GM23338 (cell line): ENCODE measurements at regions not wholly inside any gene's neighbourhood (a gene's known extent, or its start where the extent isn't known, plus 50 kb on each side); places are given as distances from the start of the nearest gene placed in this dataset.

ENCODE experiments used
- ATAC-seq: fragments of 200-7000 bp; cut with Tn5 transposase; 3 replicates; pipeline ENCODE4 v1.9.1; 2020
- DNase-seq: peaks from one replicate; pipeline ENCODE4 v3.0.0-alpha.2; 2015; ENCODE audit warnings: low spot score
- H2AFZ ChIP-seq: fragments of 200-600 bp; sonication (generic); 2 replicates; pipeline ENCODE4 v1.8.0; 2016; ENCODE audit warnings: antibody characterized with exemption, mild to moderate bottlenecking, moderate library complexity
- H3F3A ChIP-seq: fragments of 200-600 bp; sonication (generic); replicated peaks from 2 replicates; pipeline ENCODE4 v1.8.0; 2017; ENCODE audit warnings: antibody characterized with exemption, mixed run types, low read depth
- H3K27ac ChIP-seq: fragments of 200-600 bp; sonication (generic); 2 replicates; pipeline ENCODE4 v1.6.1; 2016; ENCODE audit warnings: low read depth
- H3K27me3 ChIP-seq: fragments of 200-600 bp; sonication (generic); 2 replicates; pipeline ENCODE4 v1.8.0; 2016; ENCODE audit warnings: mild to moderate bottlenecking, mixed run types, moderate library complexity; ENCODE audit not compliant: insufficient read depth
- H3K36me3 ChIP-seq: fragments of 200-600 bp; sonication (generic); 2 replicates; pipeline ENCODE4 v1.8.0; 2016; ENCODE audit warnings: mild to moderate bottlenecking; ENCODE audit not compliant: insufficient read depth
- H3K4me1 ChIP-seq: fragments of 200-600 bp; sonication (generic); 2 replicates; pipeline ENCODE4 v1.8.0; 2016; ENCODE audit warnings: mild to moderate bottlenecking, moderate library complexity; ENCODE audit not compliant: insufficient read depth
- H3K4me2 ChIP-seq: fragments of 200-600 bp; sonication (generic); 2 replicates; pipeline ENCODE4 v1.7.1; 2017; ENCODE audit warnings: mixed run types
- H3K4me3 ChIP-seq: fragments of 200-600 bp; sonication (generic); 2 replicates; pipeline ENCODE4 v1.6.1; 2016; ENCODE audit warnings: mixed run types
- H3K79me2 ChIP-seq: fragments of 200-600 bp; sonication (generic); replicated peaks from 2 replicates; pipeline ENCODE4 v1.8.0; 2017; ENCODE audit warnings: mild to moderate bottlenecking; ENCODE audit not compliant: insufficient read depth
- H3K9me2 ChIP-seq: fragments of 200-600 bp; sonication (generic); 2 replicates; pipeline ENCODE4 v1.8.0; 2017; ENCODE audit not compliant: insufficient read depth
- H4K20me1 ChIP-seq: fragments of 200-600 bp; sonication (generic); replicated peaks from 2 replicates; pipeline ENCODE4 v1.8.0; 2017; ENCODE audit warnings: mild to moderate bottlenecking; ENCODE audit not compliant: insufficient read depth
- H3K27ac Mint-ChIP-seq: 2 replicates; pipeline ENCODE4 v1.8.0; 2020; ENCODE audit warnings: inconsistent platforms, mild to moderate bottlenecking, moderate library complexity, mixed read lengths
- H3K27me3 Mint-ChIP-seq: 3 replicates; pipeline ENCODE4 v1.8.0; 2022; ENCODE audit warnings: low read depth, mild to moderate bottlenecking, moderate library complexity, mixed read lengths, inconsistent platforms; ENCODE audit not compliant: insufficient read depth, poor library complexity
- H3K36me3 Mint-ChIP-seq: 3 replicates; pipeline ENCODE4 v1.8.0; 2021; ENCODE audit warnings: low read depth, mild to moderate bottlenecking, inconsistent platforms, moderate library complexity, mixed read lengths
- H3K4me1 Mint-ChIP-seq: 3 replicates; pipeline ENCODE4 v1.8.0; 2020; ENCODE audit warnings: mild to moderate bottlenecking, inconsistent platforms, mixed read lengths
- H3K4me3 Mint-ChIP-seq: 3 replicates; pipeline ENCODE4 v1.8.0; 2021; ENCODE audit warnings: moderate library complexity, mild to moderate bottlenecking, inconsistent platforms, mixed read lengths
- H3K9me3 Mint-ChIP-seq: 3 replicates; pipeline ENCODE4 v1.8.0; 2020; ENCODE audit warnings: moderate library complexity, mild to moderate bottlenecking, inconsistent platforms, mixed read lengths
- CREB1 ChIP-seq: fragments of 250-450 bp; sonication (Bioruptor Pico); IDR thresholded peaks from 2 replicates; pipeline ENCODE4 v1.5.0; 2020; ENCODE audit warnings: low read depth, mild to moderate bottlenecking, moderate library complexity
- ETS1 ChIP-seq: IDR thresholded peaks from 2 replicates; pipeline ENCODE4 v1.6.1; 2016; ENCODE audit warnings: antibody characterized with exemption
- NANOG ChIP-seq: IDR thresholded peaks from 2 replicates; pipeline ENCODE4 v1.6.1; 2016; ENCODE audit warnings: antibody characterized with exemption, borderline replicate concordance
- POLR2AphosphoS5 ChIP-seq: IDR thresholded peaks from 2 replicates; pipeline ENCODE4 v1.6.1; 2016; ENCODE audit warnings: antibody characterized with exemption, low read depth
- STAT1 ChIP-seq: IDR thresholded peaks from one replicate; pipeline ENCODE4 v1.6.1; 2016; ENCODE audit warnings: antibody characterized with exemption; ENCODE audit not compliant: unreplicated experiment
- ZNF331 ChIP-seq: fragments of 250-450 bp; sonication (Bioruptor Pico); IDR thresholded peaks from 2 replicates; pipeline ENCODE4 v1.5.0; 2020; ENCODE audit warnings: low read depth, mild to moderate bottlenecking, moderate library complexity
- ZNF462 ChIP-seq: fragments of 250-450 bp; sonication (Bioruptor Pico); IDR thresholded peaks from 2 replicates; pipeline ENCODE4 v1.5.0; 2020; ENCODE audit warnings: mild to moderate bottlenecking, moderate library complexity

GRCh38 chr3:164507886-164508285, 570.4 kb downstream of the SI start (continued):
- no peak for TF ChIP-seq ZNF462 (CRISPR knock-in tag)
- no peak for TF ChIP-seq NANOG
- TF ChIP-seq ZNF331 (CRISPR knock-in tag), result no peak
- no peak for TF ChIP-seq CREB1 (CRISPR knock-in tag)
- no peak for TF ChIP-seq STAT1

GRCh38 chr3:164498917-164499316, 579.4 kb downstream of the SI start:
- no peak for DNase-seq
- H3F3A ChIP-seq, result no peaks in the 10 kb centered on the region
- no peak overlapping the region for H3K4me3 ChIP-seq
- H3K79me2 ChIP-seq, result no peaks in the 10 kb centered on the region
- no peaks in the 10 kb centered on the region for H3K27me3 ChIP-seq
- H3K4me1 ChIP-seq, result no peaks in the 10 kb centered on the region
- no peak overlapping the region for H3K27ac ChIP-seq
- Mint-ChIP-seq H3K9me3 (peaks cover 11% of the 10 kb centered on the region; the same call in 2 of the 3 replicates), H3K36me3 (peaks cover 7% of the 10 kb centered on the region; the same call in 2 of the 3 replicates), H3K4me1 (no peaks in the 10 kb centered on the region), H3K27ac (no peak overlapping the region), H3K4me3 (no peak overlapping the region), H3K27me3 (no peaks in the 10 kb centered on the region)
- H4K20me1 ChIP-seq, result no peaks in the 10 kb centered on the region
- H3K4me2 ChIP-seq, result no peak overlapping the region
- H2AFZ ChIP-seq, result no peak overlapping the region
- H3K9me2 ChIP-seq, result no peaks in the 10 kb centered on the region
- H3K36me3 ChIP-seq, result peaks cover 4% of the 10 kb centered on the region; the same call in 1 of the 2 replicates
- no peak for ATAC-seq
- TF ChIP-seq ZNF462 (CRISPR knock-in tag), result no peak
- TF ChIP-seq STAT1, result no peak
- no peak for TF ChIP-seq ETS1
- no peak for TF ChIP-seq ZNF331 (CRISPR knock-in tag)
- no peak for TF ChIP-seq CREB1 (CRISPR knock-in tag)
- TF ChIP-seq POLR2AphosphoS5, result no peak
